ENCODE measurements at regions not wholly inside any gene's neighbourhood (a gene's known extent, or its start where the extent isn't known, plus 50 kb on each side); places are given as distances from the start of the nearest gene placed in this dataset.

- Histone ChIP-seq H3K27ac (ENCODE audit: low read depth, low read length) (no peak overlapping the region), H3K9me3 (ENCODE audit: low read depth, low read length) (no peaks in the 10 kb centered on the region), H3K36me3 (ENCODE audit: insufficient read depth, low read length) (no peaks in the 10 kb centered on the region), H3K4me2 (ENCODE audit: insufficient read depth, low read length) (no peak overlapping the region), H2AFZ (ENCODE audit: low read length) (no peak overlapping the region), H3K4me3 (ENCODE audit: insufficient read depth, low read length) (no peak overlapping the region), H3K27me3 (ENCODE audit: insufficient read depth, low read length) (no peaks in the 10 kb centered on the region), H4K20me1 (ENCODE audit: insufficient read depth, low read length) (no peaks in the 10 kb centered on the region), H3K4me1 (ENCODE audit: insufficient read depth, low read length) (no peaks in the 10 kb centered on the region), H3K79me2 (ENCODE audit: insufficient read depth, low read length) (no peaks in the 10 kb centered on the region)
- DNase-seq (ENCODE audit: insufficient read length, low spot score, missing footprints): no peak
- TF ChIP-seq, protein P1, sequence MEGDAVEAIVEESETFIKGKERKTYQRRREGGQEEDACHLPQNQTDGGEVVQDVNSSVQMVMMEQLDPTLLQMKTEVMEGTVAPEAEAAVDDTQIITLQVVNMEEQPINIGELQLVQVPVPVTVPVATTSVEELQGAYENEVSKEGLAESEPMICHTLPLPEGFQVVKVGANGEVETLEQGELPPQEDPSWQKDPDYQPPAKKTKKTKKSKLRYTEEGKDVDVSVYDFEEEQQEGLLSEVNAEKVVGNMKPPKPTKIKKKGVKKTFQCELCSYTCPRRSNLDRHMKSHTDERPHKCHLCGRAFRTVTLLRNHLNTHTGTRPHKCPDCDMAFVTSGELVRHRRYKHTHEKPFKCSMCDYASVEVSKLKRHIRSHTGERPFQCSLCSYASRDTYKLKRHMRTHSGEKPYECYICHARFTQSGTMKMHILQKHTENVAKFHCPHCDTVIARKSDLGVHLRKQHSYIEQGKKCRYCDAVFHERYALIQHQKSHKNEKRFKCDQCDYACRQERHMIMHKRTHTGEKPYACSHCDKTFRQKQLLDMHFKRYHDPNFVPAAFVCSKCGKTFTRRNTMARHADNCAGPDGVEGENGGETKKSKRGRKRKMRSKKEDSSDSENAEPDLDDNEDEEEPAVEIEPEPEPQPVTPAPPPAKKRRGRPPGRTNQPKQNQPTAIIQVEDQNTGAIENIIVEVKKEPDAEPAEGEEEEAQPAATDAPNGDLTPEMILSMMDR (IDR thresholded peaks at IDR 0.05; ENCODE audit: extremely low read depth, low read depth, low read length): no peak
Observed at GRCh38 chr2:150983314-150983897, 278.3 kb downstream of the RBM43 start.

- no peak for DNase-seq (ENCODE audit: insufficient read length, low spot score, missing footprints)
- H3K36me3 ChIP-seq (ENCODE audit: insufficient read depth, low read length): no peaks in the 10 kb centered on the region
- no peak overlapping the region for H3K27ac ChIP-seq (ENCODE audit: low read depth, low read length)
- no peaks in the 10 kb centered on the region for H3K9me3 ChIP-seq (ENCODE audit: low read depth, low read length)
- H3K4me2 ChIP-seq (ENCODE audit: insufficient read depth, low read length): no peak overlapping the region
- H3K4me1 ChIP-seq (ENCODE audit: insufficient read depth, low read length): no peaks in the 10 kb centered on the region
- H3K4me3 ChIP-seq (ENCODE audit: insufficient read depth, low read length): no peak overlapping the region
- TF ChIP-seq, protein P1 (IDR thresholded peaks at IDR 0.05; ENCODE audit: extremely low read depth, low read depth, low read length): no peak
- H3K79me2 ChIP-seq (ENCODE audit: insufficient read depth, low read length): no peaks in the 10 kb centered on the region
- no peaks in the 10 kb centered on the region for H4K20me1 ChIP-seq (ENCODE audit: insufficient read depth, low read length)
- no peak overlapping the region for H2AFZ ChIP-seq (ENCODE audit: low read length)
- no peaks in the 10 kb centered on the region for H3K27me3 ChIP-seq (ENCODE audit: insufficient read depth, low read length)
Observed at GRCh38 chr2:150981826-150982225, 279.8 kb downstream of the RBM43 start.

DNA sequence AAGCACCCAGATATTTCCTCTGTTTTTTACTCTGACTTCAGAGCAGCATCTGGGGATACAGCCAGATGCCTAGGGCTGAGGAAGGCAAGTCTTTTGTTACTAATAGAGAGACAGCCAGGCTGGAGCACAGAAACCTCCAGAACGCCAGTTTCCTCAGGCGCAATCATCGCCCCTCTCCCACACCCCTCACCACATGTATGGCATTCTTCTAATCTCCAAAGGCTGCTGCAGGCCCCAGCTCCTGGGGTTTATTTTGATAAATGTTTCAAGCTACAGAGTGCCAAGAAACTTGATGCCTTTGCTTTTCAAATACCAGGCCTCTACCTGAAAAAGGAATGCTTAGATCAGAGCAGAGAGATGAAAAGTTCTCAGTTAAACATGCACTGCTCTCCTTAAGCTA is 283.6 kb downstream of the RBM43 start:
- Histone ChIP-seq H3K36me3 (ENCODE audit: insufficient read depth, low read length) (no peaks in the 10 kb centered on the region), H3K27me3 (ENCODE audit: insufficient read depth, low read length) (no peaks in the 10 kb centered on the region), H3K4me2 (ENCODE audit: insufficient read depth, low read length) (no peak overlapping the region), H4K20me1 (ENCODE audit: insufficient read depth, low read length) (no peaks in the 10 kb centered on the region), H2AFZ (ENCODE audit: low read length) (no peak overlapping the region), H3K4me1 (ENCODE audit: insufficient read depth, low read length) (no peaks in the 10 kb centered on the region), H3K79me2 (ENCODE audit: insufficient read depth, low read length) (no peaks in the 10 kb centered on the region), H3K27ac (ENCODE audit: low read depth, low read length) (no peak overlapping the region), H3K9me3 (ENCODE audit: low read depth, low read length) (no peaks in the 10 kb centered on the region), H3K4me3 (ENCODE audit: insufficient read depth, low read length) (no peak overlapping the region)
- no peak for DNase-seq (ENCODE audit: insufficient read length, low spot score, missing footprints)
- TF ChIP-seq, protein P1 (IDR thresholded peaks at IDR 0.05; ENCODE audit: extremely low read depth, low read depth, low read length): no peak

- Histone ChIP-seq H2AFZ (ENCODE audit: low read length) (no peak overlapping the region), H3K27ac (ENCODE audit: low read depth, low read length) (no peak overlapping the region), H3K4me1 (ENCODE audit: insufficient read depth, low read length) (no peaks in the 10 kb centered on the region), H3K36me3 (ENCODE audit: insufficient read depth, low read length) (no peaks in the 10 kb centered on the region), H3K27me3 (ENCODE audit: insufficient read depth, low read length) (no peaks in the 10 kb centered on the region), H3K9me3 (ENCODE audit: low read depth, low read length) (no peaks in the 10 kb centered on the region), H3K4me2 (ENCODE audit: insufficient read depth, low read length) (no peak overlapping the region), H3K4me3 (ENCODE audit: insufficient read depth, low read length) (no peak overlapping the region), H3K79me2 (ENCODE audit: insufficient read depth, low read length) (no peaks in the 10 kb centered on the region), H4K20me1 (ENCODE audit: insufficient read depth, low read length) (no peaks in the 10 kb centered on the region)
- DNase-seq (ENCODE audit: insufficient read length, low spot score, missing footprints): no peak
- TF ChIP-seq, protein P1 (IDR thresholded peaks at IDR 0.05; ENCODE audit: extremely low read depth, low read depth, low read length): no peak
Observed at GRCh38 chr2:150977296-150977695, 284.4 kb downstream of the RBM43 start.

Measured in osteoblast (primary cell).